ENCODE measurements at regions not wholly inside any gene's neighbourhood (a gene's known extent, or its start where the extent isn't known, plus 50 kb on each side); places are given as distances from the start of the nearest gene placed in this dataset.

DNA sequence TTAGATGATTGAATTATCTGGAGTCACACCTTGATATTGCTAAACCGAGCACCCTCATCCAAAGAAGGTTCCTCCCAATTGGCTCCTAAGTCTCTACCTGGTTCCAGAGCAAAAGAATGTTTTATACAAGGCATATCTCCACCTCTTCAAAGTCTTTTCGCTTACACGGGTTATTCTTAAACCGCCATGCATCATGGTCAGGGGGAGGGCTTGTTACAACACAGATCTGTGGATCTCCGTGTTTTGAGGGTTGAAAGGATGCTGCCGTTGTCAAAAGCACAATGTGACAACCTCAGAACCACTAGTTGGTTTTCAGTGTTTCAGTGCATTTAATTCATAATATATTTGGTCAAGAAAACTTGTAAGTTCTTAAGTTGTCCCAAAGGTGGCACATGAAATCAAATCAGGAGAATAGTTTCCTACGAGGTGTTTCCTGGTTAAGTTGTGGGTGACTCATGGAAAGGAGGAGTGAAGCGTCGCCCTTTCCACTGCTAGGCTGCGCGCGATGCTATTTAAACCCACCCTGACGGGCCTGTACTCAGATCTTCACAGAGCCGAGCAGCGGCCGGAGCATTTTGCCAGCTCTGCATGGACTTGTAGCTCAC, 1531.6 kb upstream of the TPTE start (continued):
- TF ChIP-seq, protein P1, sequence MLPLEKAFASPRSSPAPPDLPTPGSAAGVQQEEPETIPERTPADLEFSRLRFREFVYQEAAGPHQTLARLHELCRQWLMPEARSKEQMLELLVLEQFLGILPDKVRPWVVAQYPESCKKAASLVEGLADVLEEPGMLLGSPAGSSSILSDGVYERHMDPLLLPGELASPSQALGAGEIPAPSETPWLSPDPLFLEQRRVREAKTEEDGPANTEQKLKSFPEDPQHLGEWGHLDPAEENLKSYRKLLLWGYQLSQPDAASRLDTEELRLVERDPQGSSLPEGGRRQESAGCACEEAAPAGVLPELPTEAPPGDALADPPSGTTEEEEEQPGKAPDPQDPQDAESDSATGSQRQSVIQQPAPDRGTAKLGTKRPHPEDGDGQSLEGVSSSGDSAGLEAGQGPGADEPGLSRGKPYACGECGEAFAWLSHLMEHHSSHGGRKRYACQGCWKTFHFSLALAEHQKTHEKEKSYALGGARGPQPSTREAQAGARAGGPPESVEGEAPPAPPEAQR (CRISPR knock-in tag; IDR thresholded peaks at IDR 0.05) = no peak
- TF ChIP-seq, protein P2, sequence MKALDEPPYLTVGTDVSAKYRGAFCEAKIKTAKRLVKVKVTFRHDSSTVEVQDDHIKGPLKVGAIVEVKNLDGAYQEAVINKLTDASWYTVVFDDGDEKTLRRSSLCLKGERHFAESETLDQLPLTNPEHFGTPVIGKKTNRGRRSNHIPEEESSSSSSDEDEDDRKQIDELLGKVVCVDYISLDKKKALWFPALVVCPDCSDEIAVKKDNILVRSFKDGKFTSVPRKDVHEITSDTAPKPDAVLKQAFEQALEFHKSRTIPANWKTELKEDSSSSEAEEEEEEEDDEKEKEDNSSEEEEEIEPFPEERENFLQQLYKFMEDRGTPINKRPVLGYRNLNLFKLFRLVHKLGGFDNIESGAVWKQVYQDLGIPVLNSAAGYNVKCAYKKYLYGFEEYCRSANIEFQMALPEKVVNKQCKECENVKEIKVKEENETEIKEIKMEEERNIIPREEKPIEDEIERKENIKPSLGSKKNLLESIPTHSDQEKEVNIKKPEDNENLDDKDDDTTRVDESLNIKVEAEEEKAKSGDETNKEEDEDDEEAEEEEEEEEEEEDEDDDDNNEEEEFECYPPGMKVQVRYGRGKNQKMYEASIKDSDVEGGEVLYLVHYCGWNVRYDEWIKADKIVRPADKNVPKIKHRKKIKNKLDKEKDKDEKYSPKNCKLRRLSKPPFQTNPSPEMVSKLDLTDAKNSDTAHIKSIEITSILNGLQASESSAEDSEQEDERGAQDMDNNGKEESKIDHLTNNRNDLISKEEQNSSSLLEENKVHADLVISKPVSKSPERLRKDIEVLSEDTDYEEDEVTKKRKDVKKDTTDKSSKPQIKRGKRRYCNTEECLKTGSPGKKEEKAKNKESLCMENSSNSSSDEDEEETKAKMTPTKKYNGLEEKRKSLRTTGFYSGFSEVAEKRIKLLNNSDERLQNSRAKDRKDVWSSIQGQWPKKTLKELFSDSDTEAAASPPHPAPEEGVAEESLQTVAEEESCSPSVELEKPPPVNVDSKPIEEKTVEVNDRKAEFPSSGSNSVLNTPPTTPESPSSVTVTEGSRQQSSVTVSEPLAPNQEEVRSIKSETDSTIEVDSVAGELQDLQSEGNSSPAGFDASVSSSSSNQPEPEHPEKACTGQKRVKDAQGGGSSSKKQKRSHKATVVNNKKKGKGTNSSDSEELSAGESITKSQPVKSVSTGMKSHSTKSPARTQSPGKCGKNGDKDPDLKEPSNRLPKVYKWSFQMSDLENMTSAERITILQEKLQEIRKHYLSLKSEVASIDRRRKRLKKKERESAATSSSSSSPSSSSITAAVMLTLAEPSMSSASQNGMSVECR (CRISPR knock-in tag; IDR thresholded peaks at IDR 0.05; ENCODE audit: borderline replicate concordance) = no peak
- TF ChIP-seq SP1 (CRISPR knock-in tag; conservative IDR thresholded peaks at IDR 0.05) = no peak
- no peak for TF ChIP-seq CREB1 (CRISPR knock-in tag; IDR thresholded peaks at IDR 0.05)

DNA sequence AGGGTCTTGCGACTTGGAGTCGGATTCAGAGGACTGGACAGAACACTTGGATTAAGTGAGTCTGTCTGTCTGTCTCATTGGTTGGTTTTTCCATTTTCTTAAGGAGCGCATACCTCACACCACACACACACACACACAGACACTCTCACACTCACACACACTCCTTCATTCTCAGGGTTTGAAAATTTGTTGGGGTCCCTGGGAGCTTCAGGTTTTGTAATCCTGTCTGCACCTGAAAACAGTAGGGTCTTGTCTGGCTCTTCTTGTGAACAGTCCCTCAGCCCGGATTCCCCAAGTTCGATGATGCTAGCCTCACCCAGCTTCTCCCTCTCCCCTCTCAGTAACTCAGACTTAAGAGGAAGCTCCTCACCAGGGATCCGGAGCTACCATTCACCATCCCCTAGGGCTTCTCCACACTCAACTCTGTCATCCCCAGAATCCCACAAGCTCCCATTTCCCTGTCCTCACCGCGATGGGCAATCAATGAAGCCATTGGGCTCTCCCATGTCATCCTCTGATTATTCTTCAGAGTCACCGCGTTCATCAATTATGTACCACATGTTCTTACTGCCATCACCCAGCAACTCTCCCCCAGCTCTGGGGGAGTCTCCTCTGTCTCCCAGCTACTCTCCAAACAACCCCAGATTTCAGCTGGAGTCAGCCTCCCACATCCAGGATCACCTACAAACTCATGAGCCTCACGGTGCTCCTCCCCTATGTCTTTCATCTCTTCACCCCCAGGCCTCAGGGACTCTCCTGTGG, 1530.9 kb upstream of the TPTE start:
- Mint-ChIP-seq H3K36me3 (peaks cover 70% of the 10 kb centered on the region), H3K27me3 (ENCODE audit: low read depth) (peaks cover 54% of the 10 kb centered on the region), H3K4me3 (no peak overlapping the region), H3K9me3 (peaks cover 70% of the 10 kb centered on the region), H3K27ac (no peak overlapping the region), H3K4me1 (no peaks in the 10 kb centered on the region)
- ChIA-PET CTCF (no interaction called here), POLR2A (no interaction called here)
- TF ChIP-seq GABPB1 (CRISPR knock-in tag; IDR thresholded peaks at IDR 0.05) (no peak), TP53 (CRISPR knock-in tag; IDR thresholded peaks at IDR 0.05) (no peak), MYBL2 (CRISPR knock-in tag; IDR thresholded peaks at IDR 0.05) (no peak), NR3C1 (CRISPR knock-in tag; conservative IDR thresholded peaks at IDR 0.05; ENCODE audit: low read depth) (no peak)
- TF ChIP-seq, protein P3, sequence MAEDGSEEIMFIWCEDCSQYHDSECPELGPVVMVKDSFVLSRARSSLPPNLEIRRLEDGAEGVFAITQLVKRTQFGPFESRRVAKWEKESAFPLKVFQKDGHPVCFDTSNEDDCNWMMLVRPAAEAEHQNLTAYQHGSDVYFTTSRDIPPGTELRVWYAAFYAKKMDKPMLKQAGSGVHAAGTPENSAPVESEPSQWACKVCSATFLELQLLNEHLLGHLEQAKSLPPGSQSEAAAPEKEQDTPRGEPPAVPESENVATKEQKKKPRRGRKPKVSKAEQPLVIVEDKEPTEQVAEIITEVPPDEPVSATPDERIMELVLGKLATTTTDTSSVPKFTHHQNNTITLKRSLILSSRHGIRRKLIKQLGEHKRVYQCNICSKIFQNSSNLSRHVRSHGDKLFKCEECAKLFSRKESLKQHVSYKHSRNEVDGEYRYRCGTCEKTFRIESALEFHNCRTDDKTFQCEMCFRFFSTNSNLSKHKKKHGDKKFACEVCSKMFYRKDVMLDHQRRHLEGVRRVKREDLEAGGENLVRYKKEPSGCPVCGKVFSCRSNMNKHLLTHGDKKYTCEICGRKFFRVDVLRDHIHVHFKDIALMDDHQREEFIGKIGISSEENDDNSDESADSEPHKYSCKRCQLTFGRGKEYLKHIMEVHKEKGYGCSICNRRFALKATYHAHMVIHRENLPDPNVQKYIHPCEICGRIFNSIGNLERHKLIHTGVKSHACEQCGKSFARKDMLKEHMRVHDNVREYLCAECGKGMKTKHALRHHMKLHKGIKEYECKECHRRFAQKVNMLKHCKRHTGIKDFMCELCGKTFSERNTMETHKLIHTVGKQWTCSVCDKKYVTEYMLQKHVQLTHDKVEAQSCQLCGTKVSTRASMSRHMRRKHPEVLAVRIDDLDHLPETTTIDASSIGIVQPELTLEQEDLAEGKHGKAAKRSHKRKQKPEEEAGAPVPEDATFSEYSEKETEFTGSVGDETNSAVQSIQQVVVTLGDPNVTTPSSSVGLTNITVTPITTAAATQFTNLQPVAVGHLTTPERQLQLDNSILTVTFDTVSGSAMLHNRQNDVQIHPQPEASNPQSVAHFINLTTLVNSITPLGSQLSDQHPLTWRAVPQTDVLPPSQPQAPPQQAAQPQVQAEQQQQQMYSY (CRISPR knock-in tag; IDR thresholded peaks at IDR 0.05) = no peak
- TF ChIP-seq, protein P4, sequence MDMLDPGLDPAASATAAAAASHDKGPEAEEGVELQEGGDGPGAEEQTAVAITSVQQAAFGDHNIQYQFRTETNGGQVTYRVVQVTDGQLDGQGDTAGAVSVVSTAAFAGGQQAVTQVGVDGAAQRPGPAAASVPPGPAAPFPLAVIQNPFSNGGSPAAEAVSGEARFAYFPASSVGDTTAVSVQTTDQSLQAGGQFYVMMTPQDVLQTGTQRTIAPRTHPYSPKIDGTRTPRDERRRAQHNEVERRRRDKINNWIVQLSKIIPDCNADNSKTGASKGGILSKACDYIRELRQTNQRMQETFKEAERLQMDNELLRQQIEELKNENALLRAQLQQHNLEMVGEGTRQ (CRISPR knock-in tag; IDR thresholded peaks at IDR 0.05) = no peak
- TF ChIP-seq, protein P5, sequence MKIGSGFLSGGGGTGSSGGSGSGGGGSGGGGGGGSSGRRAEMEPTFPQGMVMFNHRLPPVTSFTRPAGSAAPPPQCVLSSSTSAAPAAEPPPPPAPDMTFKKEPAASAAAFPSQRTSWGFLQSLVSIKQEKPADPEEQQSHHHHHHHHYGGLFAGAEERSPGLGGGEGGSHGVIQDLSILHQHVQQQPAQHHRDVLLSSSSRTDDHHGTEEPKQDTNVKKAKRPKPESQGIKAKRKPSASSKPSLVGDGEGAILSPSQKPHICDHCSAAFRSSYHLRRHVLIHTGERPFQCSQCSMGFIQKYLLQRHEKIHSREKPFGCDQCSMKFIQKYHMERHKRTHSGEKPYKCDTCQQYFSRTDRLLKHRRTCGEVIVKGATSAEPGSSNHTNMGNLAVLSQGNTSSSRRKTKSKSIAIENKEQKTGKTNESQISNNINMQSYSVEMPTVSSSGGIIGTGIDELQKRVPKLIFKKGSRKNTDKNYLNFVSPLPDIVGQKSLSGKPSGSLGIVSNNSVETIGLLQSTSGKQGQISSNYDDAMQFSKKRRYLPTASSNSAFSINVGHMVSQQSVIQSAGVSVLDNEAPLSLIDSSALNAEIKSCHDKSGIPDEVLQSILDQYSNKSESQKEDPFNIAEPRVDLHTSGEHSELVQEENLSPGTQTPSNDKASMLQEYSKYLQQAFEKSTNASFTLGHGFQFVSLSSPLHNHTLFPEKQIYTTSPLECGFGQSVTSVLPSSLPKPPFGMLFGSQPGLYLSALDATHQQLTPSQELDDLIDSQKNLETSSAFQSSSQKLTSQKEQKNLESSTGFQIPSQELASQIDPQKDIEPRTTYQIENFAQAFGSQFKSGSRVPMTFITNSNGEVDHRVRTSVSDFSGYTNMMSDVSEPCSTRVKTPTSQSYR (CRISPR knock-in tag; IDR thresholded peaks at IDR 0.05) = no peak
- TF ChIP-seq, protein P6, sequence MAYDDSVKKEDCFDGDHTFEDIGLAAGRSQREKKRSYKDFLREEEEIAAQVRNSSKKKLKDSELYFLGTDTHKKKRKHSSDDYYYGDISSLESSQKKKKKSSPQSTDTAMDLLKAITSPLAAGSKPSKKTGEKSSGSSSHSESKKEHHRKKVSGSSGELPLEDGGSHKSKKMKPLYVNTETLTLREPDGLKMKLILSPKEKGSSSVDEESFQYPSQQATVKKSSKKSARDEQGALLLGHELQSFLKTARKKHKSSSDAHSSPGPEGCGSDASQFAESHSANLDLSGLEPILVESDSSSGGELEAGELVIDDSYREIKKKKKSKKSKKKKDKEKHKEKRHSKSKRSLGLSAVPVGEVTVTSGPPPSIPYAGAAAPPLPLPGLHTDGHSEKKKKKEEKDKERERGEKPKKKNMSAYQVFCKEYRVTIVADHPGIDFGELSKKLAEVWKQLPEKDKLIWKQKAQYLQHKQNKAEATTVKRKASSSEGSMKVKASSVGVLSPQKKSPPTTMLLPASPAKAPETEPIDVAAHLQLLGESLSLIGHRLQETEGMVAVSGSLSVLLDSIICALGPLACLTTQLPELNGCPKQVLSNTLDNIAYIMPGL (CRISPR knock-in tag; IDR thresholded peaks at IDR 0.05) = no peak
- TF ChIP-seq, protein P7, sequence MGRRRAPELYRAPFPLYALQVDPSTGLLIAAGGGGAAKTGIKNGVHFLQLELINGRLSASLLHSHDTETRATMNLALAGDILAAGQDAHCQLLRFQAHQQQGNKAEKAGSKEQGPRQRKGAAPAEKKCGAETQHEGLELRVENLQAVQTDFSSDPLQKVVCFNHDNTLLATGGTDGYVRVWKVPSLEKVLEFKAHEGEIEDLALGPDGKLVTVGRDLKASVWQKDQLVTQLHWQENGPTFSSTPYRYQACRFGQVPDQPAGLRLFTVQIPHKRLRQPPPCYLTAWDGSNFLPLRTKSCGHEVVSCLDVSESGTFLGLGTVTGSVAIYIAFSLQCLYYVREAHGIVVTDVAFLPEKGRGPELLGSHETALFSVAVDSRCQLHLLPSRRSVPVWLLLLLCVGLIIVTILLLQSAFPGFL (CRISPR knock-in tag; IDR thresholded peaks at IDR 0.05; ENCODE audit: borderline replicate concordance) = no peak
- DNase-seq (ENCODE audit: low spot score) (no peak), ATAC-seq (no peak; the same call in 1 of the 2 replicates)

Data from WTC11 (cell line).